PC-9 (cell line): ENCODE measurements at regions not wholly inside any gene's neighbourhood (a gene's known extent, or its start where the extent isn't known, plus 50 kb on each side); places are given as distances from the start of the nearest gene placed in this dataset.

Experiments used
- BruUV-seq: library from RNA; stranded (reverse); fragments of 400-500 nt; replicated peaks from 2 replicates; lab custom pipeline; 2021; lab: Mats Ljungman, UMichigan
- CTCF ChIA-PET: fragments of 300-600 bp; sonication (Branson Sonifier 250); formaldehyde crosslinking; loops from one replicate; lab custom pipeline; 2022; ENCODE audit warnings: antibody characterized with exemption; lab: Charles Lee
- POLR2A ChIA-PET: fragments of 300-600 bp; sonication (Branson Sonifier 250); formaldehyde crosslinking; loops from one replicate; lab custom pipeline; 2022; ENCODE audit warnings: antibody characterized with exemption; ENCODE audit not compliant: unreplicated experiment; lab: Charles Lee
- DNase-seq, 2 experiments: peaks; one replicate each; pipeline versions ENCODE4 v3.0.0 to v3.0.0-alpha.2; 2015 to 2022; ENCODE audit warnings: mixed read lengths in 1 of 2
- H2AFZ ChIP-seq: fragments of 200-600 bp; sonication (generic); 2 replicates; pipeline ENCODE4 v1.8.1; 2017; ENCODE audit warnings: antibody characterized with exemption
- H3F3A ChIP-seq: fragments of 200-600 bp; sonication (generic); 2 replicates; pipeline ENCODE4 v1.8.1; 2017; ENCODE audit warnings: antibody characterized with exemption, mild to moderate bottlenecking, low read depth; ENCODE audit not compliant: insufficient read depth
- H3K27ac ChIP-seq: fragments of 200-600 bp; sonication (generic); 2 replicates; pipeline ENCODE4 v1.6.1; 2016; ENCODE audit warnings: mixed run types
- H3K27me3 ChIP-seq: fragments of 200-600 bp; sonication (generic); 2 replicates; pipeline ENCODE4 v1.6.1; 2016; ENCODE audit warnings: low read depth, mixed run types; ENCODE audit not compliant: insufficient read depth
- H3K36me3 ChIP-seq: fragments of 200-600 bp; sonication (generic); 2 replicates; pipeline ENCODE4 v1.6.1; 2016; ENCODE audit warnings: low read depth, mixed run types
- H3K4me1 ChIP-seq: fragments of 200-600 bp; sonication (generic); replicated peaks from 2 replicates; pipeline ENCODE4 v1.6.1; 2016; ENCODE audit warnings: mixed run types; ENCODE audit not compliant: insufficient read depth
- H3K4me2 ChIP-seq: fragments of 200-600 bp; sonication (generic); 2 replicates; pipeline ENCODE4 v1.6.1; 2017; ENCODE audit warnings: mixed run types
- H3K4me3 ChIP-seq: fragments of 200-600 bp; sonication (generic); 2 replicates; pipeline ENCODE4 v1.6.1; 2016; ENCODE audit warnings: mixed run types
- H3K79me2 ChIP-seq: fragments of 200-600 bp; sonication (generic); 2 replicates; pipeline ENCODE4 v1.6.1; 2017; ENCODE audit warnings: low read depth, mixed run types
- H3K9me2 ChIP-seq: fragments of 200-600 bp; sonication (generic); 2 replicates; pipeline ENCODE4 v1.8.1; 2017; ENCODE audit warnings: mild to moderate bottlenecking; ENCODE audit not compliant: insufficient read depth
- H3K9me3 ChIP-seq: fragments of 200-600 bp; sonication (generic); 2 replicates; pipeline ENCODE4 v1.8.1; 2016; ENCODE audit warnings: low read depth; ENCODE audit not compliant: insufficient read depth
- H4K20me1 ChIP-seq: fragments of 200-600 bp; sonication (generic); 2 replicates; pipeline ENCODE4 v1.8.1; 2017; ENCODE audit not compliant: insufficient read depth
- CTCF ChIP-seq: fragments of 200-600 bp; sonication (generic); conservative IDR thresholded peaks from 2 replicates; pipeline ENCODE4 v1.6.1; 2017; ENCODE audit warnings: mixed run types, antibody characterized with exemption, mild to moderate bottlenecking, moderate library complexity
- EZH2 ChIP-seq: fragments of 200-600 bp; sonication (generic); IDR thresholded peaks from 2 replicates; pipeline ENCODE4 v1.8.0; 2017; ENCODE audit warnings: antibody characterized with exemption, low read depth
- intact Hi-C: fragments of 100-400 bp; cut with micrococcal nuclease; formaldehyde crosslinking; loops from one replicate; pipeline ENCODE4 v1.10.0; 2022; ENCODE audit not compliant: unreplicated experiment

- intact Hi-C loops: no loop called here
- no peak overlapping the region for H3K4me2 ChIP-seq
- BruUV-seq: no TSS peak
- TF ChIP-seq EZH2 (no peak), CTCF (no peak)
- no peaks in the 10 kb centered on the region for H3K79me2 ChIP-seq
- no peaks in the 10 kb centered on the region for H3K9me2 ChIP-seq
- no peak for DNase-seq
- H2AFZ ChIP-seq: no peak overlapping the region
- H4K20me1 ChIP-seq: no peaks in the 10 kb centered on the region
- no peak overlapping the region for H3K27ac ChIP-seq
- H3K4me3 ChIP-seq: no peak overlapping the region
- H3K9me3 ChIP-seq: no peaks in the 10 kb centered on the region
- no peaks in the 10 kb centered on the region for H3F3A ChIP-seq
- ChIA-PET CTCF (no interaction called here), POLR2A (no interaction called here)
- H3K27me3 ChIP-seq: no peaks in the 10 kb centered on the region
- no peaks in the 10 kb centered on the region for H3K4me1 ChIP-seq
- no peaks in the 10 kb centered on the region for H3K36me3 ChIP-seq
These were observed 513.9 kb upstream of the MEX3C start for GRCh38 chr18:51711298-51711889.

- TF ChIP-seq EZH2 (no peak), CTCF (no peak)
- H3K9me2 ChIP-seq: no peaks in the 10 kb centered on the region
- no peak overlapping the region for H2AFZ ChIP-seq
- CTCF ChIA-PET: no interaction called here
- POLR2A ChIA-PET: no interaction called here
- no peak overlapping the region for H3K4me3 ChIP-seq
- DNase-seq: peak in 1 of 2 experiments; percentile 12
- intact Hi-C loops: no loop called here
- H3K9me3 ChIP-seq: no peaks in the 10 kb centered on the region
- H3K4me2 ChIP-seq: no peak overlapping the region
- H3F3A ChIP-seq: no peaks in the 10 kb centered on the region
- no peaks in the 10 kb centered on the region for H3K79me2 ChIP-seq
- peaks cover 3% of the 10 kb centered on the region; the same call in 1 of the 2 replicates for H3K27me3 ChIP-seq
- H3K27ac ChIP-seq: no peak overlapping the region
- no peaks in the 10 kb centered on the region for H3K36me3 ChIP-seq
- no peaks in the 10 kb centered on the region for H4K20me1 ChIP-seq
- H3K4me1 ChIP-seq: no peaks in the 10 kb centered on the region
- BruUV-seq: no TSS peak
These were observed 515.3 kb upstream of the MEX3C start for GRCh38 chr18:51712821-51713220.

- DNase-seq: peak in 1 of 2 experiments; percentile 19
- ChIA-PET CTCF (no interaction called here), POLR2A (no interaction called here)
- Histone ChIP-seq H3F3A (no peaks in the 10 kb centered on the region), H3K36me3 (no peaks in the 10 kb centered on the region), H3K4me2 (no peak overlapping the region), H3K79me2 (no peaks in the 10 kb centered on the region), H3K9me2 (no peaks in the 10 kb centered on the region), H4K20me1 (no peaks in the 10 kb centered on the region), H2AFZ (no peak overlapping the region), H3K4me1 (no peaks in the 10 kb centered on the region), H3K9me3 (no peaks in the 10 kb centered on the region), H3K4me3 (no peak overlapping the region), H3K27me3 (peaks cover 6% of the 10 kb centered on the region; the same call in 1 of the 2 replicates), H3K27ac (no peak overlapping the region)
- BruUV-seq: no TSS peak
- intact Hi-C loops: no loop called here
- TF ChIP-seq CTCF: no peak
- TF ChIP-seq EZH2: no peak
These were observed 518.8 kb upstream of the MEX3C start for GRCh38 chr18:51716277-51716676.
